Sigmoid colon (tissue), 6 donors: ENCODE measurements at regions not wholly inside any gene's neighbourhood (a gene's known extent, or its start where the extent isn't known, plus 50 kb on each side); places are given as distances from the start of the nearest gene placed in this dataset.

Experiments
- DNase-seq: peaks from one replicate; pipeline ENCODE4 v3.0.0-alpha.2; 2019
- H3K27ac ChIP-seq, 4 donors: fragments of 200-600 bp; sonication (generic); one replicate each; pipeline ENCODE4 v1.5.1; 2016 to 2019; ENCODE audit warnings: mild to moderate bottlenecking in 1 of 4
- H3K27me3 ChIP-seq, 3 donors: fragments of 200-600 bp; sonication (generic); one replicate each; pipeline ENCODE4 v1.5.1; 2019; ENCODE audit warnings: mild to moderate bottlenecking in 1 of 3
- H3K36me3 ChIP-seq, 4 donors: fragments of 200-600 bp; sonication (generic); one replicate each; pipeline ENCODE4 v1.5.1; 2016 to 2019
- H3K4me1 ChIP-seq, 4 donors: fragments of 200-600 bp; sonication (generic); one replicate each; pipeline ENCODE4 v1.5.1; 2017 to 2019
- H3K4me3 ChIP-seq, 4 donors: fragments of 200-600 bp; sonication (generic); one replicate each; pipeline ENCODE4 v1.5.1; 2017 to 2019; ENCODE audit warnings: mild to moderate bottlenecking in 2 of 4, moderate library complexity in 1 of 4
- H3K9me3 ChIP-seq, 4 donors: fragments of 200-600 bp in 3 of 4; sonication (generic) in 3 of 4; one replicate each; pipeline versions ENCODE4 v1.5.1 to v1.6.1; 2013 to 2019
- CTCF ChIP-seq, 4 experiments: fragments of 450-650 bp in 3 of 4; fragments of 200-600 bp in 1 of 4; IDR thresholded peaks; one replicate each; pipeline ENCODE4 v1.5.1; 2016 to 2019; ENCODE audit warnings: antibody characterized with exemption in 4 of 4, mild to moderate bottlenecking in 3 of 4, moderate library complexity in 2 of 4
- EP300 ChIP-seq, 4 donors: sonication (generic); formaldehyde crosslinking; IDR thresholded peaks; one replicate each; pipeline ENCODE4 v1.6.1; 2017; ENCODE audit warnings: antibody characterized with exemption in 4 of 4
- POLR2A ChIP-seq, 2 donors: fragments of 450-650 bp; IDR thresholded peaks; one replicate each; pipeline ENCODE4 v1.6.1; 2016; ENCODE audit warnings: antibody characterized with exemption in 2 of 2, mild to moderate bottlenecking in 2 of 2, moderate library complexity in 2 of 2
- POLR2AphosphoS5 ChIP-seq, 4 donors: sonication (generic); formaldehyde crosslinking; IDR thresholded peaks; one replicate each; pipeline ENCODE4 v1.6.1; 2017; ENCODE audit warnings: antibody characterized with exemption in 4 of 4
- WGBS, 2 donors: extraction: QIAGEN DNeasy Blood & Tissue Kit; methylation state at CpG; one replicate each; pipeline ENCODE4 v1.1.7; 2013; 5-methylcytosine and 5-hydroxymethylcytosine counted together
- intact Hi-C: fragments of 100-400 bp; cut with DNase I; formaldehyde crosslinking; loops from one replicate; pipeline ENCODE4 v1.15.1; 2023
- donor health status: healthy with polysubstance abuse.
- donor health status: healthy.

- WGBS, 2 donors: 80 to 96% methylated on average over 3 of the region's 3 CpGs
- no peaks in the 10 kb centered on the region for H3K27me3 ChIP-seq
- DNase-seq: no peak
- TF ChIP-seq POLR2A (IDR thresholded peaks at IDR 0.05) (no peak), CTCF (IDR thresholded peaks at IDR 0.05) (no peak), EP300 (IDR thresholded peaks at IDR 0.05) (no peak), POLR2AphosphoS5 (IDR thresholded peaks at IDR 0.05) (no peak)
- no peaks in the 10 kb centered on the region for H3K36me3 ChIP-seq
- no peak overlapping the region for H3K4me3 ChIP-seq
- peaks cover 0 to 2% (median 0%) of the 10 kb centered on the region in 4 donors for H3K9me3 ChIP-seq
- intact Hi-C loops: no loop called here
- H3K4me1 ChIP-seq: no peaks in the 10 kb centered on the region
- H3K27ac ChIP-seq: no peak overlapping the region
Measured at GRCh38 chr12:116469344-116469743, 89.8 kb upstream of the MAP1LC3B2 start.

GRCh38 chr12:116471544-116471943 lies 87.6 kb upstream of the MAP1LC3B2 start:
- Histone ChIP-seq H3K9me3 (peaks cover 0 to 2% (median 1%) of the 10 kb centered on the region in 4 donors), H3K4me3 (no peak overlapping the region), H3K27ac (no peak overlapping the region), H3K36me3 (no peaks in the 10 kb centered on the region), H3K27me3 (no peaks in the 10 kb centered on the region), H3K4me1 (no peaks in the 10 kb centered on the region)
- intact Hi-C loops: no loop called here
- DNase-seq: no peak
- TF ChIP-seq POLR2AphosphoS5 (IDR thresholded peaks at IDR 0.05) (no peak), EP300 (IDR thresholded peaks at IDR 0.05) (no peak), CTCF (IDR thresholded peaks at IDR 0.05) (no peak), POLR2A (IDR thresholded peaks at IDR 0.05) (no peak)
- 78 to 87% methylated on average over 5 of the region's 5 CpGs for WGBS, 2 donors

GRCh38 chr12:116472193-116472592 lies 87.0 kb upstream of the MAP1LC3B2 start:
- intact Hi-C loops: no loop called here
- Histone ChIP-seq H3K36me3 (no peaks in the 10 kb centered on the region), H3K27ac (no peak overlapping the region), H3K27me3 (no peaks in the 10 kb centered on the region), H3K4me1 (no peaks in the 10 kb centered on the region), H3K4me3 (no peak overlapping the region), H3K9me3 (peaks cover 0 to 5% (median 3%) of the 10 kb centered on the region in 4 donors)
- DNase-seq: no peak
- 79 to 87% methylated on average over 4 of the region's 4 CpGs for WGBS, 2 donors
- TF ChIP-seq POLR2A (IDR thresholded peaks at IDR 0.05) (no peak), EP300 (IDR thresholded peaks at IDR 0.05) (no peak), POLR2AphosphoS5 (IDR thresholded peaks at IDR 0.05) (no peak), CTCF (IDR thresholded peaks at IDR 0.05) (no peak)

GRCh38 chr12:116473416-116473815 lies 85.8 kb upstream of the MAP1LC3B2 start:
- Histone ChIP-seq H3K4me3 (no peak overlapping the region), H3K9me3 (peaks cover 0 to 7% (median 4%) of the 10 kb centered on the region in 4 donors), H3K36me3 (no peaks in the 10 kb centered on the region), H3K27me3 (no peaks in the 10 kb centered on the region), H3K4me1 (no peaks in the 10 kb centered on the region), H3K27ac (no peak overlapping the region)
- intact Hi-C loops: no loop called here
- TF ChIP-seq EP300 (IDR thresholded peaks at IDR 0.05): no peak
- TF ChIP-seq POLR2A (IDR thresholded peaks at IDR 0.05): no peak
- DNase-seq: no peak
- 98% methylated on average over 1 of the region's 1 CpG for WGBS, 2 donors

- Histone ChIP-seq H3K27me3 (no peaks in the 10 kb centered on the region), H3K36me3 (no peaks in the 10 kb centered on the region), H3K4me3 (no peak overlapping the region), H3K9me3 (peaks cover 0 to 7% (median 4%) of the 10 kb centered on the region in 4 donors), H3K4me1 (no peaks in the 10 kb centered on the region), H3K27ac (no peak overlapping the region)
- 72 to 87% methylated on average over 1 of the region's 1 CpG for WGBS, 2 donors
- TF ChIP-seq POLR2AphosphoS5 (IDR thresholded peaks at IDR 0.05) (no peak), POLR2A (IDR thresholded peaks at IDR 0.05) (no peak), CTCF (IDR thresholded peaks at IDR 0.05) (no peak), EP300 (IDR thresholded peaks at IDR 0.05) (no peak)
- intact Hi-C loops: no loop called here
- DNase-seq: no peak
Measured at GRCh38 chr12:116474331-116474730, 84.8 kb upstream of the MAP1LC3B2 start.
